Ovary (tissue), 7 donors: ENCODE measurements at regions not wholly inside any gene's neighbourhood (a gene's known extent, or its start where the extent isn't known, plus 50 kb on each side); places are given as distances from the start of the nearest gene placed in this dataset.

Experiments
- DNase-seq, 5 donors: peaks; one replicate each; pipeline ENCODE4 v3.0.0-alpha.2; 2019 to 2020
- H3K27ac ChIP-seq, 2 donors: fragments of 200-600 bp; one replicate each; pipeline versions ENCODE4 v1.5.1 to v1.8.0; 2019 to 2022
- H3K27me3 ChIP-seq: fragments of 200-600 bp; one replicate; pipeline ENCODE4 v1.8.0; 2022
- H3K36me3 ChIP-seq: fragments of 200-600 bp; sonication (generic); one replicate; pipeline ENCODE4 v1.5.1; 2019
- H3K4me1 ChIP-seq: one replicate; pipeline ENCODE4 v1.8.1; 2013; ENCODE audit warnings: mild to moderate bottlenecking, moderate library complexity; ENCODE audit not compliant: insufficient read depth
- H3K4me3 ChIP-seq: fragments of 200-600 bp; sonication (generic); one replicate; pipeline ENCODE4 v1.5.1; 2017
- H3K9me3 ChIP-seq, 2 donors: fragments of 200-600 bp in 1 of 2; sonication (generic) in 1 of 2; one replicate each; pipeline versions ENCODE4 v1.5.1 to v1.8.1; 2013 to 2019; ENCODE audit warnings: mild to moderate bottlenecking in 1 of 2, moderate library complexity in 1 of 2
- EP300 ChIP-seq: sonication (generic); formaldehyde crosslinking; IDR thresholded peaks from one replicate; pipeline ENCODE4 v1.6.1; 2017; ENCODE audit warnings: antibody characterized with exemption
- POLR2A ChIP-seq: fragments of 450-650 bp; IDR thresholded peaks from one replicate; pipeline ENCODE4 v1.6.1; 2017; ENCODE audit warnings: antibody characterized with exemption, mild to moderate bottlenecking, moderate library complexity
- WGBS, 3 donors: extraction: QIAGEN DNeasy Blood & Tissue Kit in 1 of 3; methylation state at CpG; one replicate each; pipeline versions ENCODE4 v1.1.5 to v1.1.7; 2013 to 2017; 5-methylcytosine and 5-hydroxymethylcytosine counted together
- intact Hi-C, 4 donors: fragments of 100-400 bp; cut with DNase I; formaldehyde crosslinking; loops; one replicate each; pipeline versions ENCODE4 v1.11.0 to v1.15.1; 2022 to 2023
- TF ChIP-seq, protein P1 (sequence below), 3 donors: fragments of 450-650 bp in 2 of 3; fragments of 200-600 bp in 1 of 3; IDR thresholded peaks; one replicate each; pipeline versions ENCODE4 v1.5.1 to v1.8.0; 2016 to 2022; ENCODE audit warnings: antibody characterized with exemption in 3 of 3, mild to moderate bottlenecking in 1 of 3
- donor health status: DM: no; HTN: no; CAD: no; lungs with moderate emphysema.
- donor health status: DM: no; HTN: no; CAD: no.
- donor health status: Bipolar disorder and iron deficiency.
- donor health status: DM: no; HTN: no; CAD: no.
- donor health status: DM: yes; HTN: yes; CAD: no.

GRCh38 chr16:27700304-27700995 lies 150.5 kb downstream of the KATNIP start:
- Histone ChIP-seq H3K4me1 (no peaks in the 10 kb centered on the region), H3K4me3 (no peak overlapping the region), H3K27me3 (no peaks in the 10 kb centered on the region), H3K27ac (no peak overlapping the region), H3K9me3 (no peaks in the 10 kb centered on the region), H3K36me3 (no peaks in the 10 kb centered on the region)
- peak in 1 of 5 donors; percentile 8 for DNase-seq
- 86 to 89% (median 87%) methylated on average over 10 of the region's 10 CpGs for WGBS, 3 donors
- intact Hi-C loops, result loop anchor here in 1 of 4 donors (10.0 kb wide), 1 partner anchor 64 kb away; no protein-coding TSS in a partner anchor
- TF ChIP-seq, protein P1, sequence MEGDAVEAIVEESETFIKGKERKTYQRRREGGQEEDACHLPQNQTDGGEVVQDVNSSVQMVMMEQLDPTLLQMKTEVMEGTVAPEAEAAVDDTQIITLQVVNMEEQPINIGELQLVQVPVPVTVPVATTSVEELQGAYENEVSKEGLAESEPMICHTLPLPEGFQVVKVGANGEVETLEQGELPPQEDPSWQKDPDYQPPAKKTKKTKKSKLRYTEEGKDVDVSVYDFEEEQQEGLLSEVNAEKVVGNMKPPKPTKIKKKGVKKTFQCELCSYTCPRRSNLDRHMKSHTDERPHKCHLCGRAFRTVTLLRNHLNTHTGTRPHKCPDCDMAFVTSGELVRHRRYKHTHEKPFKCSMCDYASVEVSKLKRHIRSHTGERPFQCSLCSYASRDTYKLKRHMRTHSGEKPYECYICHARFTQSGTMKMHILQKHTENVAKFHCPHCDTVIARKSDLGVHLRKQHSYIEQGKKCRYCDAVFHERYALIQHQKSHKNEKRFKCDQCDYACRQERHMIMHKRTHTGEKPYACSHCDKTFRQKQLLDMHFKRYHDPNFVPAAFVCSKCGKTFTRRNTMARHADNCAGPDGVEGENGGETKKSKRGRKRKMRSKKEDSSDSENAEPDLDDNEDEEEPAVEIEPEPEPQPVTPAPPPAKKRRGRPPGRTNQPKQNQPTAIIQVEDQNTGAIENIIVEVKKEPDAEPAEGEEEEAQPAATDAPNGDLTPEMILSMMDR (IDR thresholded peaks at IDR 0.05), result no peak
- TF ChIP-seq POLR2A (no peak), EP300 (no peak)

GRCh38 chr16:27701381-27701780 lies 151.4 kb downstream of the KATNIP start:
- WGBS, 3 donors, result 63 to 74% (median 70%) methylated on average over 8 of the region's 8 CpGs
- TF ChIP-seq POLR2A, result no peak
- no peak for TF ChIP-seq EP300
- TF ChIP-seq, protein P1 (IDR thresholded peaks at IDR 0.05), result no peak
- Histone ChIP-seq H3K9me3 (no peaks in the 10 kb centered on the region), H3K4me3 (no peak overlapping the region), H3K27me3 (no peaks in the 10 kb centered on the region), H3K27ac (no peak overlapping the region), H3K4me1 (no peaks in the 10 kb centered on the region), H3K36me3 (no peaks in the 10 kb centered on the region)
- peak in 1 of 5 donors; percentile 5 for DNase-seq
- intact Hi-C loops, result loop anchor here in 1 of 4 donors (10.0 kb wide), 1 partner anchor 63 kb away; no protein-coding TSS in a partner anchor

GRCh38 chr16:27703121-27703520 lies 153.2 kb downstream of the KATNIP start:
- no peaks in the 10 kb centered on the region for H3K36me3 ChIP-seq
- 80 to 89% (median 89%) methylated on average over 6 of the region's 6 CpGs for WGBS, 3 donors

GRCh38 chr16:27703545-27703944 lies 153.6 kb downstream of the KATNIP start:
- Histone ChIP-seq H3K4me1 (no peaks in the 10 kb centered on the region), H3K4me3 (no peak overlapping the region), H3K9me3 (no peaks in the 10 kb centered on the region), H3K27ac (no peak overlapping the region), H3K36me3 (no peaks in the 10 kb centered on the region), H3K27me3 (no peaks in the 10 kb centered on the region)
- intact Hi-C loops, result loop anchor here in 1 of 4 donors (10.0 kb wide), 1 partner anchor 61 kb away; no protein-coding TSS in a partner anchor
- TF ChIP-seq EP300, result no peak
- no peak for TF ChIP-seq POLR2A
- TF ChIP-seq, protein P1 (IDR thresholded peaks at IDR 0.05), result no peak
- DNase-seq, result peak in 1 of 5 donors; percentile 1
- WGBS, 3 donors, result 53 to 63% (median 61%) methylated on average over 5 of the region's 5 CpGs

More at GRCh38 chr16:27703121-27703520, 153.2 kb downstream of the KATNIP start:
- Histone ChIP-seq H3K4me1 (no peaks in the 10 kb centered on the region), H3K4me3 (no peak overlapping the region), H3K27ac (no peak overlapping the region), H3K27me3 (no peaks in the 10 kb centered on the region), H3K9me3 (no peaks in the 10 kb centered on the region)
- DNase-seq, result peak in 1 of 5 donors; percentile 6
- intact Hi-C loops, result loop anchor here in 1 of 4 donors (10.0 kb wide), 1 partner anchor 62 kb away; no protein-coding TSS in a partner anchor
- TF ChIP-seq EP300 (no peak), POLR2A (no peak)
- TF ChIP-seq, protein P1 (IDR thresholded peaks at IDR 0.05), result no peak
